Endothelial cell of umbilical vein (primary cell): ENCODE measurements at regions not wholly inside any gene's neighbourhood (a gene's known extent, or its start where the extent isn't known, plus 50 kb on each side); places are given as distances from the start of the nearest gene placed in this dataset.

Experiments
- BruUV-seq: library from RNA; stranded (reverse); fragments of 400-500 nt; replicated peaks from 2 replicates; lab custom pipeline; 2021; lab: Mats Ljungman, UMichigan
- CTCF ChIA-PET: fragments of 300-600, 350-600 bp; sonication (Branson Sonifier 250); formaldehyde crosslinking; loops from one replicate; lab custom pipeline; 2021; ENCODE audit warnings: antibody characterized with exemption, inconsistent platforms; lab: Charles Lee
- POLR2A ChIA-PET: fragments of 300-600, 350-600 bp; sonication (Branson Sonifier 250); formaldehyde crosslinking; loops from one replicate; lab custom pipeline; 2021; ENCODE audit warnings: antibody characterized with exemption, inconsistent platforms; lab: Charles Lee
- DNase-seq: peaks from one replicate; pipeline ENCODE4 v3.0.0-alpha.2; 2011; ENCODE audit warnings: low read depth, low spot score
- FAIRE-seq: peaks from 2 replicates; lab custom pipeline; 2011; peaks lifted over from hg19 to GRCh38; lab: Jason Lieb, UNC
- H2AFZ ChIP-seq: 2 replicates; pipeline ENCODE4 v1.6.0; 2012; ENCODE audit warnings: low read depth, low read length, control low read depth, inconsistent platforms
- H3K27ac ChIP-seq: 2 replicates; pipeline ENCODE4 v1.5.1; 2011; ENCODE audit warnings: low read depth, mild to moderate bottlenecking, control low read depth, low read length, moderate library complexity; ENCODE audit not compliant: insufficient read depth
- H3K27me3 ChIP-seq, 2 experiments: 2 replicates each; pipeline versions ENCODE4 v1.6.0 to v1.6.1; 2011; ENCODE audit warnings: low read length in 2 of 2, mixed read lengths in 1 of 2; ENCODE audit not compliant: control insufficient read depth in 2 of 2, insufficient read depth in 2 of 2
- H3K36me3 ChIP-seq, 2 experiments: 2 replicates in 1 of 2; 3 replicates in 1 of 2; pipeline ENCODE4 v1.5.1; 2011; ENCODE audit warnings: low read length in 2 of 2, mild to moderate bottlenecking in 1 of 2, moderate library complexity in 1 of 2; ENCODE audit not compliant: control insufficient read depth in 2 of 2, insufficient read depth in 2 of 2; ENCODE audit errors: extremely low read depth in 1 of 2
- H3K4me1 ChIP-seq: 3 replicates; pipeline ENCODE4 v1.5.1; 2011; ENCODE audit warnings: mild to moderate bottlenecking, low read length; ENCODE audit not compliant: control insufficient read depth, insufficient read depth; ENCODE audit errors: extremely low read depth
- H3K4me2 ChIP-seq: 2 replicates; pipeline ENCODE4 v1.6.1; 2011; ENCODE audit warnings: low read length, control low read depth, mixed read lengths; ENCODE audit not compliant: insufficient read depth
- H3K4me3 ChIP-seq, 3 experiments: fragments of 200-600 bp in 1 of 3; sonication (generic), shearing (Covaris generic) in 1 of 3; replicated peaks in 1 of 3; 2 replicates each; pipeline ENCODE4 v1.5.1; 2011 to 2016; ENCODE audit warnings: control low read depth in 3 of 3, low read length in 3 of 3, mild to moderate bottlenecking in 2 of 3, inconsistent platforms in 1 of 3, low read depth in 1 of 3, moderate library complexity in 1 of 3; ENCODE audit not compliant: insufficient read depth in 1 of 3
- H3K79me2 ChIP-seq: 2 replicates; pipeline ENCODE4 v1.6.0; 2012; ENCODE audit warnings: low read length, inconsistent platforms; ENCODE audit not compliant: control insufficient read depth, insufficient read depth
- H3K9ac ChIP-seq: replicated peaks from 2 replicates; pipeline ENCODE3; 2011; ENCODE audit warnings: low read length, control low read depth; ENCODE audit not compliant: insufficient read depth; ENCODE audit errors: extremely low read depth
- H3K9me1 ChIP-seq: replicated peaks from 3 replicates; pipeline ENCODE4 v1.6.0; 2011; ENCODE audit warnings: mild to moderate bottlenecking, low read length; ENCODE audit not compliant: control insufficient read depth, insufficient read depth; ENCODE audit errors: extremely low read depth
- H3K9me3 ChIP-seq: replicated peaks from 2 replicates; pipeline ENCODE4 v1.5.1; 2012; ENCODE audit warnings: low read length, inconsistent platforms; ENCODE audit not compliant: control insufficient read depth, insufficient read depth
- H4K20me1 ChIP-seq: replicated peaks from 2 replicates; pipeline ENCODE3; 2011; ENCODE audit warnings: mild to moderate bottlenecking, low read length; ENCODE audit not compliant: control insufficient read depth, insufficient read depth; ENCODE audit errors: extremely low read depth
- EZH2 ChIP-seq: IDR thresholded peaks from 2 replicates; pipeline ENCODE4 v1.6.1; 2012; ENCODE audit warnings: borderline replicate concordance, low read depth, mild to moderate bottlenecking, moderate library complexity, low read length, inconsistent platforms; ENCODE audit not compliant: severe bottlenecking
- FOS ChIP-seq: IDR thresholded peaks from 2 replicates; pipeline ENCODE4 v1.6.1; 2011; ENCODE audit warnings: mild to moderate bottlenecking, low read length, moderate library complexity, borderline replicate concordance; ENCODE audit not compliant: insufficient read depth
- GATA2 ChIP-seq: IDR thresholded peaks from 2 replicates; pipeline ENCODE4 v1.7.0; 2011; ENCODE audit warnings: low read depth, mild to moderate bottlenecking, moderate library complexity, mixed read lengths, low read length; ENCODE audit not compliant: insufficient read length, insufficient read depth
- JUN ChIP-seq: IDR thresholded peaks from 2 replicates; pipeline ENCODE4 v1.6.1; 2011; ENCODE audit warnings: borderline replicate concordance, low read depth; ENCODE audit not compliant: insufficient read length, insufficient read depth
- MYC ChIP-seq: IDR thresholded peaks from one replicate; pipeline ENCODE4 v1.6.1; 2011; ENCODE audit warnings: mild to moderate bottlenecking, low read depth, low read length
- POLR2A ChIP-seq: IDR thresholded peaks from 2 replicates; pipeline ENCODE4 v1.6.1; 2012; ENCODE audit warnings: low read depth, mild to moderate bottlenecking, control low read depth, low read length
- POLR2AphosphoS5 ChIP-seq: IDR thresholded peaks from 2 replicates; pipeline ENCODE4 v1.6.1; 2012; ENCODE audit warnings: low read depth, mild to moderate bottlenecking, control low read depth, low read length, moderate library complexity; ENCODE audit not compliant: insufficient read depth
- dilution Hi-C: fragments of 300-500 bp; cut with MboI; formaldehyde crosslinking; loops from one replicate; pipeline ENCODE4 v1.15.0; 2019; ENCODE audit warnings: low sequenced_read_pairs; ENCODE audit not compliant: extremely low pct_ligation_motif_present
- intact Hi-C: fragments of 100-400 bp; cut with micrococcal nuclease; formaldehyde crosslinking; loops from one replicate; pipeline ENCODE4 v1.10.0; 2022
- TF ChIP-seq, protein P1 (sequence below): IDR thresholded peaks from 2 replicates; pipeline ENCODE4 v1.6.1; 2011; ENCODE audit not compliant: insufficient read depth, insufficient read length
- TF ChIP-seq, protein P2 (sequence below), 2 donors: IDR thresholded peaks; 1 replicate in 1 of 2; 2 replicates in 1 of 2; pipeline ENCODE4 v1.5.1; 2011; ENCODE audit warnings: low read length in 2 of 2, mild to moderate bottlenecking in 2 of 2, moderate library complexity in 2 of 2, control low read depth in 1 of 2, inconsistent platforms in 1 of 2, low read depth in 1 of 2; ENCODE audit not compliant: insufficient read depth in 1 of 2; ENCODE audit errors: extremely low read depth in 1 of 2

DNA sequence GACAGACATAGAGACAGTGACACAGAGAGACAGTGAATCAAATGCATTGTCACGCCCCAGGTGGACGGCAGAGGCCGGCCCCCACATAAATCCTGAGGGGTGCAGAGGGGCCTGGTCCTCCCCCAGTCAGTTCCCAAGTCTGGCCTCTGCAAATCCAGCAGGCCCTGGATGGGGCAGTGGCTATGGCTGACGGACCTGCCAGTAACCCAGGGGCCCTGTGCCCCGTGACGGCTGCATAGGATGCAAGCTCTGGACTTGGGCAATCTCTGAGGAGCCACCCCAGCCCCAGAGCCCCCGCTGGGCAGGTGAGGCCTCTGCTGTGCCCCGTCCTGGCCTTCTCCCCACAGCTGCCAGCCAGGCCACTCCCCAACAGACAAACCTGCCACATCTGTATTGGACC, 204.5 kb downstream of the BRD1 start:
- Histone ChIP-seq H3K9ac (no peak overlapping the region), H3K79me2 (no peaks in the 10 kb centered on the region), H3K9me1 (no peaks in the 10 kb centered on the region), H3K9me3 (no peaks in the 10 kb centered on the region), H4K20me1 (no peaks in the 10 kb centered on the region), H2AFZ (no peak overlapping the region), H3K27ac (no peak overlapping the region), H3K27me3 (no peaks in the 10 kb centered on the region), H3K4me1 (no peaks in the 10 kb centered on the region), H3K4me3 (no peak overlapping the region), H3K36me3 (no peaks in the 10 kb centered on the region), H3K4me2 (no peak overlapping the region)
- ChIA-PET CTCF (interaction anchor here (1.5 kb wide), 1 partner anchor 10 kb away, joined by 5 read pairs; no protein-coding TSS in a partner anchor), POLR2A (no interaction called here)
- DNase-seq (no peak), FAIRE-seq (no peak)
- intact Hi-C loops, result no loop called here
- dilution Hi-C loops, result no loop called here
- BruUV-seq, result no TSS peak
- TF ChIP-seq FOS (no peak), GATA2 (no peak), POLR2A (no peak), POLR2AphosphoS5 (no peak), MYC (no peak), EZH2 (no peak), JUN (no peak)
- TF ChIP-seq, protein P1, sequence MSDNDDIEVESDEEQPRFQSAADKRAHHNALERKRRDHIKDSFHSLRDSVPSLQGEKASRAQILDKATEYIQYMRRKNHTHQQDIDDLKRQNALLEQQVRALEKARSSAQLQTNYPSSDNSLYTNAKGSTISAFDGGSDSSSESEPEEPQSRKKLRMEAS, result no peak
- TF ChIP-seq, protein P2, sequence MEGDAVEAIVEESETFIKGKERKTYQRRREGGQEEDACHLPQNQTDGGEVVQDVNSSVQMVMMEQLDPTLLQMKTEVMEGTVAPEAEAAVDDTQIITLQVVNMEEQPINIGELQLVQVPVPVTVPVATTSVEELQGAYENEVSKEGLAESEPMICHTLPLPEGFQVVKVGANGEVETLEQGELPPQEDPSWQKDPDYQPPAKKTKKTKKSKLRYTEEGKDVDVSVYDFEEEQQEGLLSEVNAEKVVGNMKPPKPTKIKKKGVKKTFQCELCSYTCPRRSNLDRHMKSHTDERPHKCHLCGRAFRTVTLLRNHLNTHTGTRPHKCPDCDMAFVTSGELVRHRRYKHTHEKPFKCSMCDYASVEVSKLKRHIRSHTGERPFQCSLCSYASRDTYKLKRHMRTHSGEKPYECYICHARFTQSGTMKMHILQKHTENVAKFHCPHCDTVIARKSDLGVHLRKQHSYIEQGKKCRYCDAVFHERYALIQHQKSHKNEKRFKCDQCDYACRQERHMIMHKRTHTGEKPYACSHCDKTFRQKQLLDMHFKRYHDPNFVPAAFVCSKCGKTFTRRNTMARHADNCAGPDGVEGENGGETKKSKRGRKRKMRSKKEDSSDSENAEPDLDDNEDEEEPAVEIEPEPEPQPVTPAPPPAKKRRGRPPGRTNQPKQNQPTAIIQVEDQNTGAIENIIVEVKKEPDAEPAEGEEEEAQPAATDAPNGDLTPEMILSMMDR (IDR thresholded peaks at IDR 0.05; ENCODE audit: extremely low read depth in 1 of 2, insufficient read depth in 1 of 2, low read depth in 1 of 2, low read length in 2 of 2), result no peak
